ENCODE measurements at regions not wholly inside any gene's neighbourhood (a gene's known extent, or its start where the extent isn't known, plus 50 kb on each side); places are given as distances from the start of the nearest gene placed in this dataset.

DNA sequence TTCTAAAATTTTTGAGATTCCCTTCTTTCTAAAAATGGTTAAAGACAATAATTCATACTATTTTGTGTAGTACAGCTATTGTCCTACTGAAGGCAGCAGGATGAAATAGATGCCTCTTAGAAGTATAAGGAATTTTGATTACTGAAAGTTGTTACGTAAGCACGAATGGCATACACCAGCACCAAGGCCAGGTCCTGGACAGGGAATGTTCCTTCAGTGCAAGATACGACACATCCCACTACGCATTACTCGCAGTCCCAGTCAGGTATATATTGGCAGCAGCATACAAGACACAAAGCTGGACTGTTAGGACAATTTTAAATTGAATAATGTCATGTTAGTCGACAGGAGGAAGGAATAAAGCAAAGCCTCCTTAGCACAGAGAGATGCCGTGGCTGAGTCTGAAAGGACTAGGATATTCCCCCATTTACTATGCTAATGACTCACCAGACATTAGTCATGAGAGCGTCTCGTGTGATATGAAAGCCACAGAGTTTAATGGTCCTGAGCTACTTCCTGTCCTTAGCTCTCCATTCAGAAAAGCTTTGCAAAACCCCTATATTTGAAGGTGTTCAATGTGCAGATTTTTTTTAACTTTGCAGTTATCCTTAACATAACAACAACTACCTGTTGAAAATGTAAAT, 504.3 kb downstream of the FAM133A start (continued):
- TF ChIP-seq JUN (IDR thresholded peaks at IDR 0.05; ENCODE audit: low read depth, low read length) = no peak
- no peak for TF ChIP-seq MAFK (IDR thresholded peaks at IDR 0.05; ENCODE audit: low read depth, low read length)
- TF ChIP-seq RAD21 (IDR thresholded peaks at IDR 0.05 in 1 of 2, conservative IDR thresholded peaks at IDR 0.05 in 1 of 2; ENCODE audit: low read depth in 2 of 2, low read length in 2 of 2) = no peak
- no peak for TF ChIP-seq SAP30 (IDR thresholded peaks at IDR 0.05; ENCODE audit: insufficient read depth, insufficient replicate concordance, low read length)

All from H1 (cell line).